Keratinocyte (primary cell): ENCODE measurements at regions not wholly inside any gene's neighbourhood (a gene's known extent, or its start where the extent isn't known, plus 50 kb on each side); places are given as distances from the start of the nearest gene placed in this dataset.

Experiments
- CTCF ChIP-seq, 3 experiments: IDR thresholded peaks in 1 of 3; conservative IDR thresholded peaks in 1 of 3; optimal IDR thresholded peaks in 1 of 3; 2 replicates in 2 of 3; 3 replicates in 1 of 3; pipeline versions ENCODE3 to v1.5.1; 2011; ENCODE audit warnings: low read length in 3 of 3, mild to moderate bottlenecking in 3 of 3, moderate library complexity in 2 of 3, control low read depth in 1 of 3, inconsistent platforms in 1 of 3; ENCODE audit not compliant: insufficient read depth in 2 of 3; ENCODE audit errors: extremely low read depth in 1 of 3
- EZH2 ChIP-seq: IDR thresholded peaks from one replicate; pipeline ENCODE4 v1.6.1; 2012; ENCODE audit warnings: inconsistent platforms, mild to moderate bottlenecking, low read length, moderate library complexity

- no peak for TF ChIP-seq EZH2
- no peak for TF ChIP-seq CTCF (optimal IDR thresholded peaks at IDR 0.05 in 1 of 3, IDR thresholded peaks at IDR 0.05 in 1 of 3, conservative IDR thresholded peaks at IDR 0.05 in 1 of 3; ENCODE audit: extremely low read depth in 1 of 3, insufficient read depth in 2 of 3, low read length in 3 of 3)
Measured at GRCh38 chr1:184909019-184909418, 65.3 kb downstream of the NIBAN1 start.
